K562 (cell line): ENCODE measurements at regions not wholly inside any gene's neighbourhood (a gene's known extent, or its start where the extent isn't known, plus 50 kb on each side); places are given as distances from the start of the nearest gene placed in this dataset.

Experiments used
- ATAC-seq: fragments of 200-7000 bp; cut with Tn5 transposase; 3 replicates; pipeline ENCODE4 v1.9.1; 2020; ENCODE audit warnings: moderate library complexity
- BruUV-seq: library from RNA; stranded (reverse); fragments of 400-500 nt; replicated peaks from 2 replicates; lab custom pipeline; 2021; lab: Mats Ljungman, UMichigan
- CTCF ChIA-PET: fragments of 300-600 bp; formaldehyde crosslinking; extraction: SDS; loops from one replicate; lab custom pipeline; 2021; ENCODE audit warnings: low intra/inter-chr PET ratio; lab: Yijun Ruan, JAX
- POLR2A ChIA-PET: fragments of 300-600, 350-650 bp; sonication (Branson Sonifier 250); formaldehyde crosslinking; extraction: SDS; loops from one replicate; lab custom pipeline; 2021; ENCODE audit warnings: antibody characterized with exemption, inconsistent platforms; lab: Yijun Ruan, JAX
- DNase-seq, 4 experiments: peaks; one replicate each; pipeline versions ENCODE4 v3.0.0 to v3.0.0-alpha.2; 2011 to 2018; ENCODE audit warnings: low spot score in 3 of 4, mixed read lengths in 3 of 4; ENCODE audit errors: extremely low read depth in 1 of 4
- FAIRE-seq: peaks from 2 replicates; lab custom pipeline; 2011; peaks lifted over from hg19 to GRCh38; lab: Jason Lieb, UNC
- H2AFZ ChIP-seq: 2 replicates; pipeline ENCODE4 v1.6.0; 2011; ENCODE audit warnings: low read depth, low read length, control low read depth, inconsistent platforms
- H3K27ac ChIP-seq: fragments of 200-600 bp; 3 replicates; pipeline ENCODE4 v1.8.0; 2011; ENCODE audit warnings: low read depth, mild to moderate bottlenecking, control low read depth, inconsistent platforms, low read length, moderate library complexity, mixed read lengths; ENCODE audit errors: extremely low read depth
- H3K27me3 ChIP-seq, 2 experiments: fragments of 300-600 bp in 1 of 2; 2 replicates in 1 of 2; 3 replicates in 1 of 2; pipeline versions ENCODE4 v1.6.0 to v1.8.0; 2011; ENCODE audit warnings: inconsistent platforms in 2 of 2, low read length in 2 of 2, mild to moderate bottlenecking in 1 of 2, mixed read lengths in 1 of 2, moderate library complexity in 1 of 2; ENCODE audit not compliant: control insufficient read depth in 2 of 2, insufficient read depth in 2 of 2
- H3K36me3 ChIP-seq: fragments of 300-600 bp; 3 replicates; pipeline ENCODE4 v1.8.0; 2011; ENCODE audit warnings: mild to moderate bottlenecking, low read length, inconsistent platforms; ENCODE audit not compliant: control insufficient read depth, insufficient read depth
- H3K4me1 ChIP-seq, 2 experiments: fragments of 200-600 bp in 1 of 2; replicated peaks in 1 of 2; 2 replicates in 1 of 2; 3 replicates in 1 of 2; pipeline versions ENCODE4 v1.5.1 to v1.8.0; 2011; ENCODE audit warnings: inconsistent platforms in 2 of 2, low read length in 2 of 2, mild to moderate bottlenecking in 1 of 2, mixed read lengths in 1 of 2, moderate library complexity in 1 of 2; ENCODE audit not compliant: control insufficient read depth in 2 of 2, insufficient read depth in 2 of 2
- H3K4me2 ChIP-seq: 2 replicates; pipeline ENCODE4 v1.6.1; 2011; ENCODE audit warnings: low read length, control low read depth, inconsistent platforms, mixed read lengths; ENCODE audit not compliant: insufficient read depth
- H3K4me3 ChIP-seq: fragments of 200-600 bp; sonication (generic), shearing (Covaris generic); 2 replicates; pipeline ENCODE4 v1.5.1; 2016; ENCODE audit warnings: control low read depth, inconsistent platforms
- H3K79me2 ChIP-seq: fragments of 200-600 bp; 3 replicates; pipeline ENCODE4 v1.8.0; 2011; ENCODE audit warnings: low read length, inconsistent platforms; ENCODE audit not compliant: control insufficient read depth, insufficient read depth
- H3K9ac ChIP-seq, 2 experiments: 2 replicates each; pipeline versions ENCODE4 v1.6.0 to v1.6.1; 2011; ENCODE audit warnings: low read depth in 2 of 2, low read length in 2 of 2, control low read depth in 1 of 2, inconsistent platforms in 1 of 2, mild to moderate bottlenecking in 1 of 2, mixed read lengths in 1 of 2; ENCODE audit not compliant: insufficient read depth in 1 of 2
- H3K9me1 ChIP-seq: one replicate; pipeline ENCODE4 v1.6.0; 2011; ENCODE audit warnings: inconsistent platforms, mild to moderate bottlenecking, low read length, moderate library complexity; ENCODE audit not compliant: control insufficient read depth, insufficient read depth
- H3K9me3 ChIP-seq: replicated peaks from 2 replicates; pipeline ENCODE4 v1.5.1; 2011; ENCODE audit warnings: low read depth, low read length, inconsistent platforms; ENCODE audit not compliant: control insufficient read depth, insufficient read depth
- H4K20me1 ChIP-seq: replicated peaks from 2 replicates; pipeline ENCODE4 v1.6.1; 2011; ENCODE audit warnings: low read length, inconsistent platforms, mixed read lengths; ENCODE audit not compliant: control insufficient read depth, insufficient read depth
- NFE2 ChIP-seq: IDR thresholded peaks from 2 replicates; pipeline ENCODE4 v1.6.1; 2014; ENCODE audit warnings: antibody characterized with exemption, low read depth
- NUFIP1 ChIP-seq: fragments of 450-650 bp; IDR thresholded peaks from 2 replicates; pipeline ENCODE4 v1.6.1; 2018; ENCODE audit not compliant: partially characterized antibody
- SPI1 ChIP-seq: IDR thresholded peaks from 2 replicates; pipeline ENCODE4 v1.6.1; 2011; ENCODE audit warnings: low read depth, low read length, control low read depth, borderline replicate concordance
- ZNF316 ChIP-seq: fragments of 450-650 bp; IDR thresholded peaks from 2 replicates; pipeline ENCODE4 v1.6.1; 2016
- WGBS: fragments of 100-300 bp; shearing (Covaris generic); methylation state at CpG from one replicate; pipeline ENCODE4 v1.1.6; 2016; ENCODE audit warnings: low coverage, mixed read lengths; ENCODE audit not compliant: insufficient coverage; ENCODE audit errors: missing lambda C conversion rate; 5-methylcytosine and 5-hydroxymethylcytosine counted together
- in situ Hi-C: fragments of 300-500 bp; cut with MboI; formaldehyde crosslinking; loops from 4 replicates; pipeline ENCODE4 v1.15.0; 2018; ENCODE audit warnings: inconsistent platforms, mixed read lengths
- intact Hi-C: fragments of 100-400 bp; cut with micrococcal nuclease; formaldehyde crosslinking; loops from 2 replicates; pipeline ENCODE4 v1.14.2; 2022
- TF ChIP-seq, protein P1 (sequence below): fragments of 250-450 bp; sonication (Bioruptor Pico); IDR thresholded peaks from 2 replicates; pipeline ENCODE4 v1.8.0; 2022; ENCODE audit warnings: inconsistent platforms
- TF ChIP-seq, protein P2 (sequence below): sonication (generic); formaldehyde crosslinking; IDR thresholded peaks from 2 replicates; pipeline ENCODE4 v1.8.0; 2022; ENCODE audit warnings: missing genetic modification reagents, mild to moderate bottlenecking, moderate library complexity, borderline replicate concordance
- TF ChIP-seq, protein P3 (sequence below): fragments of 450-650 bp; IDR thresholded peaks from 2 replicates; pipeline ENCODE4 v1.6.1; 2016; ENCODE audit warnings: low read depth, mild to moderate bottlenecking, moderate library complexity

DNA sequence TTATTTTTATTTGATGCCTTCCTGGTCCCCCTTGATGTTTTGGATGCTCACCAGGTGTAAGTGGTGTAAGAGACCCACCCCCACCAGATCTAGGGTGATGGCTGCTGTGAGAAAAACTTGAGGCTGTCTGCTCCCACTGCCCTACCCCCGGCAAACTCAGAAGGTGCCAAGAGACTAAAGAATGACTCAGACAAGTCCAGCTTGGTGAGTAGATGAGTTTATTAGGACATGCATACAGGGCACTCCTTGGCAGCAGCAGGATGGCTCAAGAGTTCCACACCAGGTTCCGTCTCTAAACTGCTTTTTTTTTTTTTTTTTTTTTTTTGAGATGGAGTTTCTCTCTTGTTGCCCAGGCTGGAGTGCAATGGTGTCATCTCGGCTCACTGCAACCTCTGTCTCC lies 84.0 kb upstream of the HPF1 start:
- CTCF ChIA-PET: no interaction called here
- TF ChIP-seq SPI1 (no peak), ZNF316 (no peak), NUFIP1 (no peak), NFE2 (no peak)
- TF ChIP-seq, protein P1, sequence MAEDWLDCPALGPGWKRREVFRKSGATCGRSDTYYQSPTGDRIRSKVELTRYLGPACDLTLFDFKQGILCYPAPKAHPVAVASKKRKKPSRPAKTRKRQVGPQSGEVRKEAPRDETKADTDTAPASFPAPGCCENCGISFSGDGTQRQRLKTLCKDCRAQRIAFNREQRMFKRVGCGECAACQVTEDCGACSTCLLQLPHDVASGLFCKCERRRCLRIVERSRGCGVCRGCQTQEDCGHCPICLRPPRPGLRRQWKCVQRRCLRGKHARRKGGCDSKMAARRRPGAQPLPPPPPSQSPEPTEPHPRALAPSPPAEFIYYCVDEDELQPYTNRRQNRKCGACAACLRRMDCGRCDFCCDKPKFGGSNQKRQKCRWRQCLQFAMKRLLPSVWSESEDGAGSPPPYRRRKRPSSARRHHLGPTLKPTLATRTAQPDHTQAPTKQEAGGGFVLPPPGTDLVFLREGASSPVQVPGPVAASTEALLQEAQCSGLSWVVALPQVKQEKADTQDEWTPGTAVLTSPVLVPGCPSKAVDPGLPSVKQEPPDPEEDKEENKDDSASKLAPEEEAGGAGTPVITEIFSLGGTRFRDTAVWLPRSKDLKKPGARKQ (CRISPR knock-in tag): no peak
- TF ChIP-seq, protein P2, sequence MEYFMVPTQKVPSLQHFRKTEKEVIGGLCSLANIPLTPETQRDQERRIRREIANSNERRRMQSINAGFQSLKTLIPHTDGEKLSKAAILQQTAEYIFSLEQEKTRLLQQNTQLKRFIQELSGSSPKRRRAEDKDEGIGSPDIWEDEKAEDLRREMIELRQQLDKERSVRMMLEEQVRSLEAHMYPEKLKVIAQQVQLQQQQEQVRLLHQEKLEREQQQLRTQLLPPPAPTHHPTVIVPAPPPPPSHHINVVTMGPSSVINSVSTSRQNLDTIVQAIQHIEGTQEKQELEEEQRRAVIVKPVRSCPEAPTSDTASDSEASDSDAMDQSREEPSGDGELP (CRISPR knock-in tag): no peak
- TF ChIP-seq, protein P3, sequence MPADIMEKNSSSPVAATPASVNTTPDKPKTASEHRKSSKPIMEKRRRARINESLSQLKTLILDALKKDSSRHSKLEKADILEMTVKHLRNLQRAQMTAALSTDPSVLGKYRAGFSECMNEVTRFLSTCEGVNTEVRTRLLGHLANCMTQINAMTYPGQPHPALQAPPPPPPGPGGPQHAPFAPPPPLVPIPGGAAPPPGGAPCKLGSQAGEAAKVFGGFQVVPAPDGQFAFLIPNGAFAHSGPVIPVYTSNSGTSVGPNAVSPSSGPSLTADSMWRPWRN: no peak
- TF ChIP-seq, all 486 proteins: peak for 0
- Histone ChIP-seq H3K79me2 (no peaks in the 10 kb centered on the region), H3K9me1 (no peaks in the 10 kb centered on the region), H3K9ac (no peak overlapping the region), H3K27me3 (no peaks in the 10 kb centered on the region), H3K9me3 (no peaks in the 10 kb centered on the region), H3K4me3 (no peak overlapping the region), H3K36me3 (no peaks in the 10 kb centered on the region), H2AFZ (no peak overlapping the region), H3K27ac (no peak overlapping the region), H3K4me1 (no peaks in the 10 kb centered on the region), H3K4me2 (no peak overlapping the region), H4K20me1 (no peaks in the 10 kb centered on the region)
- 0% methylated on average over 1 of the region's 3 CpGs for WGBS
- FAIRE-seq (no peak), DNase-seq (no peak), ATAC-seq (no peak)
- no TSS peak for BruUV-seq
- intact Hi-C loops: no loop called here
- in situ Hi-C loops: no loop called here
- POLR2A ChIA-PET: no interaction called here
